Vagina (tissue), 2 donors: ENCODE measurements at regions not wholly inside any gene's neighbourhood (a gene's known extent, or its start where the extent isn't known, plus 50 kb on each side); places are given as distances from the start of the nearest gene placed in this dataset.
"Not testable (repeated sequence)": the region's sequence is repeated elsewhere in the genome, so short reads cannot be mapped to it uniquely, and the experiment has no call there.

Source experiments
- DNase-seq, 2 donors: peaks; one replicate each; pipeline ENCODE4 v3.0.0-alpha.2; 2017; ENCODE audit errors: extremely low spot score in 2 of 2
- H3K27ac ChIP-seq: fragments of 200-600 bp; sonication (generic); one replicate; pipeline ENCODE4 v1.5.1; 2019
- H3K27me3 ChIP-seq: fragments of 200-600 bp; sonication (generic); one replicate; pipeline ENCODE4 v1.5.1; 2019
- H3K36me3 ChIP-seq, 2 donors: fragments of 200-600 bp; sonication (generic); one replicate each; pipeline ENCODE4 v1.5.1; 2017 to 2019
- H3K4me1 ChIP-seq: fragments of 200-600 bp; sonication (generic); one replicate; pipeline ENCODE4 v1.5.1; 2019
- H3K4me3 ChIP-seq, 2 donors: fragments of 200-600 bp; sonication (generic); 1 replicate in 1 of 2; 2 replicates in 1 of 2; pipeline ENCODE4 v1.5.1; 2016 to 2019
- H3K9me3 ChIP-seq: fragments of 200-600 bp; sonication (generic); one replicate; pipeline ENCODE4 v1.5.1; 2019
- POLR2A ChIP-seq, 2 donors: fragments of 450-650 bp; IDR thresholded peaks; one replicate each; pipeline ENCODE4 v1.6.1; 2017; ENCODE audit warnings: antibody characterized with exemption in 2 of 2, mild to moderate bottlenecking in 2 of 2, moderate library complexity in 2 of 2
- POLR2AphosphoS5 ChIP-seq, 2 donors: sonication (generic); formaldehyde crosslinking; IDR thresholded peaks; one replicate each; pipeline ENCODE4 v1.9.0; 2017; ENCODE audit warnings: antibody characterized with exemption in 2 of 2, mild to moderate bottlenecking in 2 of 2, low read depth in 1 of 2; ENCODE audit not compliant: insufficient read depth in 1 of 2
- intact Hi-C: fragments of 100-400 bp; cut with DNase I; formaldehyde crosslinking; loops from one replicate; pipeline ENCODE4 v1.15.1; 2023
- TF ChIP-seq, protein P1 (sequence below), 3 experiments: fragments of 450-650 bp in 2 of 3; fragments of 200-600 bp in 1 of 3; sonication (generic) in 1 of 3; IDR thresholded peaks; one replicate each; pipeline ENCODE4 v1.5.1; 2017 to 2019; ENCODE audit warnings: antibody characterized with exemption in 3 of 3, mild to moderate bottlenecking in 2 of 3, moderate library complexity in 2 of 3

DNA sequence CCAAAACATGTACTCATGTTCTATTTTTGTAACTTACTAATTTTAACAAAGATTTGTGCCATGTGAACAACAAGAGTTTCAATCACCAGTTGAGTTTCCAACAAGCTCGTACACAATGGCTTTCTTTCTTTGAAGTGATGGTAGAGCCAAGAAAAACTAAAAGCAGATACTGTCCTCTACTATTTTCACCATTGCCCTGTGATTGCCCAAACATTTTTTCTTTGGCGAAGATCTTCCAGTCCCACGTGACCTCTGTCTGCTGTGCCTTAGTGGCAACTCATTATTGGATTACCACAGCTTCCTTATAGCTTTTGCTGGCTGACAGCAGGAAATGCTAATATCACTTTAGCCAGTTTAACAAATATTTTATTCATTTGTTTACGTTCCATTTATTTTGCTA is 1147.1 kb downstream of the STIM2 start:
- H3K9me3 ChIP-seq: no peaks in the 10 kb centered on the region
- no peaks in the 10 kb centered on the region for H3K4me1 ChIP-seq
- TF ChIP-seq POLR2A (IDR thresholded peaks at IDR 0.05): no peak
- TF ChIP-seq, protein P1, sequence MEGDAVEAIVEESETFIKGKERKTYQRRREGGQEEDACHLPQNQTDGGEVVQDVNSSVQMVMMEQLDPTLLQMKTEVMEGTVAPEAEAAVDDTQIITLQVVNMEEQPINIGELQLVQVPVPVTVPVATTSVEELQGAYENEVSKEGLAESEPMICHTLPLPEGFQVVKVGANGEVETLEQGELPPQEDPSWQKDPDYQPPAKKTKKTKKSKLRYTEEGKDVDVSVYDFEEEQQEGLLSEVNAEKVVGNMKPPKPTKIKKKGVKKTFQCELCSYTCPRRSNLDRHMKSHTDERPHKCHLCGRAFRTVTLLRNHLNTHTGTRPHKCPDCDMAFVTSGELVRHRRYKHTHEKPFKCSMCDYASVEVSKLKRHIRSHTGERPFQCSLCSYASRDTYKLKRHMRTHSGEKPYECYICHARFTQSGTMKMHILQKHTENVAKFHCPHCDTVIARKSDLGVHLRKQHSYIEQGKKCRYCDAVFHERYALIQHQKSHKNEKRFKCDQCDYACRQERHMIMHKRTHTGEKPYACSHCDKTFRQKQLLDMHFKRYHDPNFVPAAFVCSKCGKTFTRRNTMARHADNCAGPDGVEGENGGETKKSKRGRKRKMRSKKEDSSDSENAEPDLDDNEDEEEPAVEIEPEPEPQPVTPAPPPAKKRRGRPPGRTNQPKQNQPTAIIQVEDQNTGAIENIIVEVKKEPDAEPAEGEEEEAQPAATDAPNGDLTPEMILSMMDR (IDR thresholded peaks at IDR 0.05): no peak
- TF ChIP-seq POLR2AphosphoS5 (IDR thresholded peaks at IDR 0.05; ENCODE audit: insufficient read depth in 1 of 2, low read depth in 1 of 2): no peak
- H3K27me3 ChIP-seq: no peaks in the 10 kb centered on the region
- no peak overlapping the region for H3K27ac ChIP-seq
- no peaks in the 10 kb centered on the region for H3K36me3 ChIP-seq
- intact Hi-C loops: no loop called here
- DNase-seq: no peak
- no peak overlapping the region for H3K4me3 ChIP-seq

DNA sequence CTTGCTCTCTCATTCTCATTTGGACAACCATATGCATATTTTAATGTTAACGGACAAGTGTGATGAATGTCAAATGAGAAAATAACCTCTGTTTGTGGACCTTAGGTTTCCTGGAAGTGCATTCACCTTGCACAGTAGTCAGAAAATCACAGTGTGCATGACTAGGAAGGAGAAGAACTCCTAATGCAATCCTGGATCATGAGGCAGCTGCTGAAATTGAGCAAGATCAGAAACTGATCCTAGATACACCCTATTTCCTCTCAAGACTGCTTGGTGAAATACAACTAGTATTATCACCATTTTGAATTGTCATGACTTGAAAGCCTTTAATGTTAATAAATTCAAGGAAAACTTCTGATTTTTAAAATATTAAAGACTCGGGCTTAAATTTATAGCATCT is 1148.9 kb downstream of the STIM2 start:
- intact Hi-C loops: no loop called here
- TF ChIP-seq, protein P1 (IDR thresholded peaks at IDR 0.05): no peak
- TF ChIP-seq POLR2A (IDR thresholded peaks at IDR 0.05): no peak
- TF ChIP-seq POLR2AphosphoS5 (IDR thresholded peaks at IDR 0.05; ENCODE audit: insufficient read depth in 1 of 2, low read depth in 1 of 2): no peak
- no peaks in the 10 kb centered on the region for H3K27me3 ChIP-seq
- no peak overlapping the region for H3K27ac ChIP-seq
- no peaks in the 10 kb centered on the region for H3K4me1 ChIP-seq
- H3K9me3 ChIP-seq: no peaks in the 10 kb centered on the region
- no peaks in the 10 kb centered on the region for H3K36me3 ChIP-seq
- DNase-seq: no peak
- H3K4me3 ChIP-seq: no peak overlapping the region

DNA sequence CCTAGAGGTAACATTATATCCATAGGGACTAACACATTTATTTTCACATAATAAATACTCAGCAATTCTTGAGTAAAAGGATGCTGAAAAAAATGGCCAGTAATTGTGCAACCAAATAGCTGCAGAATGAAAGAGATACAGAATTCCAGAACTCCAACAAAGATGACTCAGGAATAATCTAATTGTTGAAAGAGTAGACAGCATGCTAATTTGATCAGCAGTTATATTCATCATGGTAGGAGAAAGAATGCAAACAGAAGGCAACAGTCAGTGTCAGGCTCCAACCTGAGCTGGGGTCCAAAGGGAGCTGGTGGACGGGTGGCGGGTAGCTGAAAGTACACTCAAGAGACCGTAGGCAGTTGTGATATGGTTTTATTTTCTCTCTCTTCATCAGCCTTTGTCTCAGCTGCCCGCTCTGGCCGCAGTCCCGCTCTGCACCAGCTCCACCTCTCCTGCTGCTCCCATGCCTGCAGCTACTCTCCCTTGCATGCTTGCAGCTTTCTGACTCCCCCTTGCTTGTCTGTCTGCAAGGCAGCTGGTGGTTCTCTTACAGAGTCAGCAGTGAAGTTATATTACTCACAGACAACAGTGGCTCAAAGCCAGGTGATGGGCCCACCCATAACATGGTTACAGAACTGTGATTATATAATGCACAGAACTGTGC is 1150.1 kb downstream of the STIM2 start:
- TF ChIP-seq POLR2AphosphoS5 (IDR thresholded peaks at IDR 0.05; ENCODE audit: insufficient read depth in 1 of 2, low read depth in 1 of 2) (no peak), POLR2A (IDR thresholded peaks at IDR 0.05) (no peak)
- TF ChIP-seq, protein P1 (IDR thresholded peaks at IDR 0.05): no peak

DNA sequence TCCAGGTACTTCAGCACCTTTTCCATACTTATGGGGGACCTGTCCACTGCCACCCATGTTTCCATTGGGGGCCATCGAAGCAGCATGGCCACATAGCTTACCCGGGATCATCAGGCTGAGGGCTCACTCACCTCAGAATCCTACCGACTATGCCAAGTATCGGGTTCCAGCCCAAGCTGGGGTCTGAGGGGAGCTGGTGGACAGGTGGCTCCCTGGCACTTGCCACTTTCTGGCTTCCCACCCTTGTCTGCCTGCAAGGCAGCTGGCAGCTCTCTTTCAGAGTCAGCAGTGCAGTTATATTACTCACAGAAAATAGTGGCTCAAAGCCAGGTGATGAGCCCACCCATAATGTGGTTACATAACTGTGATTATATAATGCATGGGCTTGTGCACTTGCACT is 1153.8 kb downstream of the STIM2 start:
- intact Hi-C loops: no loop called here
- H3K4me1 ChIP-seq: no peaks in the 10 kb centered on the region
- H3K27me3 ChIP-seq: no peaks in the 10 kb centered on the region
- no peaks in the 10 kb centered on the region for H3K36me3 ChIP-seq
- no peak overlapping the region for H3K27ac ChIP-seq
- DNase-seq: peak in 1 of 2 donors; percentile 83
- H3K4me3 ChIP-seq: no peak overlapping the region
- H3K9me3 ChIP-seq: no peaks in the 10 kb centered on the region
- TF ChIP-seq POLR2A (IDR thresholded peaks at IDR 0.05): no peak
- TF ChIP-seq, protein P1 (IDR thresholded peaks at IDR 0.05): no peak
- TF ChIP-seq POLR2AphosphoS5 (IDR thresholded peaks at IDR 0.05; ENCODE audit: insufficient read depth in 1 of 2, low read depth in 1 of 2): no peak

More for the DNA sequence above, 1150.1 kb downstream of the STIM2 start:
- no peaks in the 10 kb centered on the region for H3K4me1 ChIP-seq
- DNase-seq: no peak
- intact Hi-C loops: no loop called here
- H3K36me3 ChIP-seq: no peaks in the 10 kb centered on the region
- H3K27me3 ChIP-seq: no peaks in the 10 kb centered on the region
- no peaks in the 10 kb centered on the region for H3K9me3 ChIP-seq
- H3K4me3 ChIP-seq: no peak overlapping the region
- no peak overlapping the region for H3K27ac ChIP-seq

DNA sequence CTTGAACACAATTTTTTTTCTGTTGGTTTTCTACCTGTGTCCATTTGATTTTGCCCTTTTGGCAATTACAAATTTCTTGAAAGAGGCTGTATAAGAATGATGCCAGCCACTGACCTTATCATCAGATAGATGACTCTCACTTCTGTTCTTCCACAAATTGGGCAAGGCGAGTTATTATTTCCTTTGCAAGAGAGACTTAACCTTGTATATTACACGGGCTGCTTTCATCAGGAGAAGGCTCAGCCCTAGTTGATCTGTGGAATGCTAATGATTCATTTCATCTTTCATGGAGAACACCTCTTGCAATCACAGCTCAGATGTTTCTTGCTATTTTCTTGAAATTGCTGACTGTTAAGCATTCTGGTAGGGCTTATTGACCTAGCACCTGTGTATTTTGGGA is 1155.4 kb downstream of the STIM2 start:
- Histone ChIP-seq H3K36me3 (no peaks in the 10 kb centered on the region), H3K9me3 (no peaks in the 10 kb centered on the region), H3K4me3 (no peak overlapping the region), H3K4me1 (no peaks in the 10 kb centered on the region), H3K27ac (no peak overlapping the region), H3K27me3 (no peaks in the 10 kb centered on the region)
- TF ChIP-seq, protein P1 (IDR thresholded peaks at IDR 0.05): no peak
- TF ChIP-seq POLR2AphosphoS5 (IDR thresholded peaks at IDR 0.05; ENCODE audit: insufficient read depth in 1 of 2, low read depth in 1 of 2) (no peak), POLR2A (IDR thresholded peaks at IDR 0.05) (no peak)
- intact Hi-C loops: no loop called here
- DNase-seq: no peak

DNA sequence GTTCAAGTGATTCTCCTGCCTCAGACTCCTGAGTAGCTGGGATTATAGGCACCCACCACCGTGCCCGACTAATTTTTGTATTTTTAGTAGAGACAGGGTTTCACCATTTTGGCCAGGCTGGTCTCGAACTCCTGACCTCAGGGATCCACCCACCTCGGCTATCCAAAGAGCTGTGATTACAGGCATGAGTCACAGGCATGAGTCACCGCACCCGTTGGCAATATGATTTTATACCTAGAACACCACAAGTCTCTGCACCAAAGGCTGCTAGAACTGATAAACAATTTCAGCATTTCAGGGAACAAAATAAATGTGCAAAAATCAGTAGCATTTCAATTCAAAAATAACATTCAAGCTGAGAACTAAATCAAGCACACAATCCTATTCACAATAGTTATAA is 1177.6 kb downstream of the STIM2 start:
- intact Hi-C loops, H3K9me3 ChIP-seq, H3K4me1 ChIP-seq, H3K27ac ChIP-seq, DNase-seq, H3K27me3 ChIP-seq, H3K36me3 ChIP-seq, H3K4me3 ChIP-seq: not testable (repeated sequence)
